ENCODE measurements at regions not wholly inside any gene's neighbourhood (a gene's known extent, or its start where the extent isn't known, plus 50 kb on each side); places are given as distances from the start of the nearest gene placed in this dataset.
A peak's percentile ranks its signal among the peaks of the same experiment; 100 is the strongest.

DNA sequence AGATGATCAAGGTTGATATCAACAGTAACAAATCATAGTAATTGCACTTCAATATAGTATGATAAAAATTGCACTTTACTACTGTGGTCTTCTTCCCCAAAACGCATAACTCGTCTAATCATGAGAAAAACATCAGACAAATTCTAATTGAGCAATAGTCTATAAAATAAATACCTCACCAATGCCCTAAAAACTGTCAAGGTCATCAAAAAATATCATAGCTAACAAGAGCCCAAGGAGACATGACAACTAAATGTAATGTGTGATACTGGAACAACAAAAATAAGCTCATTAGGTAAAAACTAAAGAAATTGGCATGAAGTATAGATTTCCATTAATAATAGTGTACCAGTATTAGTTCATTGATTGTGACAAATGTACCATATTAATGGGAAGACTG, 85.6 kb upstream of the LRRC3B start (continued):
- TF ChIP-seq NONO (IDR thresholded peaks at IDR 0.05; ENCODE audit: low read depth in 2 of 2, low read length in 1 of 2) (no peak), MAFF (IDR thresholded peaks at IDR 0.05; ENCODE audit: low read length) (peak; percentile 65)

DNA sequence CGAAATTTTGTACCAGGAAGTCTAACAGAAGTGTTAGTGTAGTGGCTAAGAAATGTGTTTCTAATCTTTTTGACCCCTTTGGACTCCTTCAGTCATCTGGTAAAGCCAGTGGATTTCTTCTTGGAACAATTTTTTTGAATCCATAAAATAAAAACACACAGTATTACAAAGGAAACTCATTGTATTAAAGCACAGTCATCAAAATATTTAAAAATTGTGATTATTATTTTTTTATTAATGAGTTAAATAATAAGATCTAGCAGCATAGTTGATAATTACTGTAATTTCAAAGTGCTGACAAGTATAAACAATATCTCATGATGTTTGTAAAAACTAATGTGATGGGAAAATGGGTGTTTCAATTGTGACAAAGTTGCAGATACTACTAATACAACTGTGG, 72.2 kb upstream of the LRRC3B start:
- Histone ChIP-seq H3K36me3 (ENCODE audit: control insufficient read depth, insufficient read depth, low read length) (no peaks in the 10 kb centered on the region), H3K4me1 (replicated peaks in 1 of 2; ENCODE audit: control insufficient read depth in 2 of 2, insufficient read depth in 2 of 2, low read length in 2 of 2) (no peaks in the 10 kb centered on the region), H3K27ac (ENCODE audit: extremely low read depth, low read depth, low read length) (no peak overlapping the region), H4K20me1 (replicated peaks; ENCODE audit: control insufficient read depth, insufficient read depth, low read length) (no peaks in the 10 kb centered on the region), H3K4me2 (ENCODE audit: insufficient read depth, low read length) (no peak overlapping the region), H3K9ac (ENCODE audit: insufficient read depth in 1 of 2, low read depth in 2 of 2, low read length in 2 of 2) (no peak overlapping the region), H3K27me3 (ENCODE audit: control insufficient read depth in 2 of 2, insufficient read depth in 2 of 2, low read length in 2 of 2) (no peaks in the 10 kb centered on the region), H3K9me1 (ENCODE audit: control insufficient read depth, insufficient read depth, low read length) (no peaks in the 10 kb centered on the region), H3K9me3 (replicated peaks; ENCODE audit: control insufficient read depth, insufficient read depth, low read depth, low read length) (no peaks in the 10 kb centered on the region; the same call in 1 of the 2 replicates), H3K79me2 (ENCODE audit: control insufficient read depth, insufficient read depth, low read length) (no peaks in the 10 kb centered on the region), H2AFZ (ENCODE audit: low read depth, low read length) (no peak overlapping the region), H3K4me3 (no peak overlapping the region)
- intact Hi-C loops (cut with micrococcal nuclease) (no loop called here), in situ Hi-C loops (cut with MboI) (no loop called here)
- DNase-seq (ENCODE audit: extremely low read depth in 1 of 4, low spot score in 3 of 4) (no peak), FAIRE-seq (no peak), ATAC-seq (no peak)
- BruUV-seq (replicated peaks) = no TSS peak
- no peak for TF ChIP-seq PCBP2 (IDR thresholded peaks at IDR 0.05; ENCODE audit: low read depth, low read length, poor library complexity, severe bottlenecking)
- TF ChIP-seq MAFK (IDR thresholded peaks at IDR 0.05; ENCODE audit: low read length) = peak; percentile 8; the same call in 1 of the 2 replicates
- 0 out of 2 replicates have a peak, but pooled peaks have one; percentile 25 for TF ChIP-seq MAFG (tag; conservative IDR thresholded peaks at IDR 0.05)
- TF ChIP-seq MAFF (IDR thresholded peaks at IDR 0.05; ENCODE audit: low read length) = peak; percentile 38; the same call in 1 of the 2 replicates
- TF ChIP-seq ZNF668 (CRISPR knock-in tag; IDR thresholded peaks at IDR 0.05) = no peak
- peak; percentile 72 for TF ChIP-seq ZNF316 (IDR thresholded peaks at IDR 0.05)
- TF ChIP-seq, protein P1, sequence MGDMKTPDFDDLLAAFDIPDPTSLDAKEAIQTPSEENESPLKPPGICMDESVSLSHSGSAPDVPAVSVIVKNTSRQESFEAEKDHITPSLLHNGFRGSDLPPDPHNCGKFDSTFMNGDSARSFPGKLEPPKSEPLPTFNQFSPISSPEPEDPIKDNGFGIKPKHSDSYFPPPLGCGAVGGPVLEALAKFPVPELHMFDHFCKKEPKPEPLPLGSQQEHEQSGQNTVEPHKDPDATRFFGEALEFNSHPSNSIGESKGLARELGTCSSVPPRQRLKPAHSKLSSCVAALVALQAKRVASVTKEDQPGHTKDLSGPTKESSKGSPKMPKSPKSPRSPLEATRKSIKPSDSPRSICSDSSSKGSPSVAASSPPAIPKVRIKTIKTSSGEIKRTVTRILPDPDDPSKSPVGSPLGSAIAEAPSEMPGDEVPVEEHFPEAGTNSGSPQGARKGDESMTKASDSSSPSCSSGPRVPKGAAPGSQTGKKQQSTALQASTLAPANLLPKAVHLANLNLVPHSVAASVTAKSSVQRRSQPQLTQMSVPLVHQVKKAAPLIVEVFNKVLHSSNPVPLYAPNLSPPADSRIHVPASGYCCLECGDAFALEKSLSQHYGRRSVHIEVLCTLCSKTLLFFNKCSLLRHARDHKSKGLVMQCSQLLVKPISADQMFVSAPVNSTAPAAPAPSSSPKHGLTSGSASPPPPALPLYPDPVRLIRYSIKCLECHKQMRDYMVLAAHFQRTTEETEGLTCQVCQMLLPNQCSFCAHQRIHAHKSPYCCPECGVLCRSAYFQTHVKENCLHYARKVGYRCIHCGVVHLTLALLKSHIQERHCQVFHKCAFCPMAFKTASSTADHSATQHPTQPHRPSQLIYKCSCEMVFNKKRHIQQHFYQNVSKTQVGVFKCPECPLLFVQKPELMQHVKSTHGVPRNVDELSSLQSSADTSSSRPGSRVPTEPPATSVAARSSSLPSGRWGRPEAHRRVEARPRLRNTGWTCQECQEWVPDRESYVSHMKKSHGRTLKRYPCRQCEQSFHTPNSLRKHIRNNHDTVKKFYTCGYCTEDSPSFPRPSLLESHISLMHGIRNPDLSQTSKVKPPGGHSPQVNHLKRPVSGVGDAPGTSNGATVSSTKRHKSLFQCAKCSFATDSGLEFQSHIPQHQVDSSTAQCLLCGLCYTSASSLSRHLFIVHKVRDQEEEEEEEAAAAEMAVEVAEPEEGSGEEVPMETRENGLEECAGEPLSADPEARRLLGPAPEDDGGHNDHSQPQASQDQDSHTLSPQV (IDR thresholded peaks at IDR 0.05) = no peak
- 0 out of 2 replicates have a peak, but pooled peaks have one; percentile 21 for TF ChIP-seq C11orf30 (IDR thresholded peaks at IDR 0.05; ENCODE audit: low read depth)
- no peak for TF ChIP-seq IRF2 (CRISPR knock-in tag; IDR thresholded peaks at IDR 0.05)
- POLR2A ChIA-PET = no interaction called here
- 8% methylated on average over 1 of the region's 1 CpG for WGBS (ENCODE audit: insufficient coverage, low coverage, missing lambda C conversion rate)
- CTCF ChIA-PET (ENCODE audit: low intra/inter-chr PET ratio) = no interaction called here

All from K562 (cell line).